ENCODE measurements at regions not wholly inside any gene's neighbourhood (a gene's known extent, or its start where the extent isn't known, plus 50 kb on each side); places are given as distances from the start of the nearest gene placed in this dataset.

- Histone ChIP-seq H3K9ac (replicated peaks; ENCODE audit: extremely low read depth, insufficient read depth, low read length) (no peak overlapping the region), H3K4me1 (ENCODE audit: control insufficient read depth, extremely low read depth, insufficient read depth, low read length) (peaks cover 17% of the 10 kb centered on the region), H3K79me2 (ENCODE audit: control insufficient read depth, insufficient read depth, low read length) (no peaks in the 10 kb centered on the region), H3K36me3 (ENCODE audit: control insufficient read depth in 2 of 2, extremely low read depth in 1 of 2, insufficient read depth in 2 of 2, low read length in 2 of 2) (no peaks in the 10 kb centered on the region), H3K4me3 (replicated peaks in 1 of 3; ENCODE audit: insufficient read depth in 1 of 3, low read depth in 1 of 3, low read length in 3 of 3) (no peak overlapping the region), H3K27ac (ENCODE audit: insufficient read depth, low read depth, low read length) (no peak overlapping the region), H3K27me3 (ENCODE audit: control insufficient read depth in 2 of 2, insufficient read depth in 2 of 2, low read length in 2 of 2) (no peaks in the 10 kb centered on the region), H3K9me3 (replicated peaks; ENCODE audit: control insufficient read depth, insufficient read depth, low read length) (no peaks in the 10 kb centered on the region), H4K20me1 (replicated peaks; ENCODE audit: control insufficient read depth, extremely low read depth, insufficient read depth, low read length) (no peaks in the 10 kb centered on the region), H2AFZ (ENCODE audit: low read depth, low read length) (no peak overlapping the region), H3K9me1 (replicated peaks; ENCODE audit: control insufficient read depth, extremely low read depth, insufficient read depth, low read length) (no peaks in the 10 kb centered on the region), H3K4me2 (ENCODE audit: insufficient read depth, low read length) (no peak overlapping the region)
- BruUV-seq (replicated peaks): no TSS peak
- dilution Hi-C loops (cut with MboI; ENCODE audit: extremely low pct_ligation_motif_present, low sequenced_read_pairs) (no loop called here), intact Hi-C loops (cut with micrococcal nuclease) (loop anchor here (5.0 kb wide), 1 partner anchor 267 kb away; no protein-coding TSS in a partner anchor)
- POLR2A ChIA-PET: no interaction called here
- no peak for FAIRE-seq
- TF ChIP-seq MAX (IDR thresholded peaks at IDR 0.05; ENCODE audit: insufficient read depth, insufficient read length) (no peak), EZH2 (IDR thresholded peaks at IDR 0.05; ENCODE audit: borderline replicate concordance, low read depth, low read length, severe bottlenecking) (no peak), JUN (IDR thresholded peaks at IDR 0.05; ENCODE audit: borderline replicate concordance, insufficient read depth, insufficient read length, low read depth) (no peak), POLR2A (IDR thresholded peaks at IDR 0.05; ENCODE audit: low read depth, low read length) (no peak), GATA2 (IDR thresholded peaks at IDR 0.05; ENCODE audit: insufficient read depth, insufficient read length, low read depth, low read length) (no peak), FOS (IDR thresholded peaks at IDR 0.05; ENCODE audit: borderline replicate concordance, insufficient read depth, low read length) (no peak), MYC (IDR thresholded peaks at IDR 0.05; ENCODE audit: low read depth, low read length) (no peak), POLR2AphosphoS5 (IDR thresholded peaks at IDR 0.05; ENCODE audit: insufficient read depth, low read depth, low read length) (no peak), CTCF (IDR thresholded peaks at IDR 0.05; ENCODE audit: extremely low read depth in 1 of 2, insufficient read depth in 1 of 2, low read depth in 1 of 2, low read length in 2 of 2) (no peak)
- CTCF ChIA-PET: no interaction called here
- no peak for DNase-seq (ENCODE audit: low read depth, low spot score)
Measured at GRCh38 chr6:154664287-154664686, 68.9 kb upstream of the SCAF8 start.

Data from endothelial cell of umbilical vein (primary cell).